Smooth muscle cell (in vitro differentiated cells): ENCODE measurements at regions not wholly inside any gene's neighbourhood (a gene's known extent, or its start where the extent isn't known, plus 50 kb on each side); places are given as distances from the start of the nearest gene placed in this dataset.

Experiments
- DNase-seq: peaks from one replicate; lab custom pipeline; 2025; ENCODE audit not compliant: unreplicated experiment; lab: John Stamatoyannopoulos, UW
- H2AFZ ChIP-seq: fragments of 200-600 bp; sonication (generic); 2 replicates; pipeline ENCODE4 v1.6.0; 2016; ENCODE audit warnings: antibody characterized with exemption, low read depth, mild to moderate bottlenecking
- H3F3A ChIP-seq: fragments of 200-600 bp; sonication (generic); 2 replicates; pipeline ENCODE4 v1.6.0; 2017; ENCODE audit warnings: antibody characterized with exemption, low read depth
- H3K27ac ChIP-seq: fragments of 200-600 bp; sonication (generic); 2 replicates; pipeline ENCODE4 v1.5.1; 2016; ENCODE audit warnings: low read depth, mild to moderate bottlenecking
- H3K27me3 ChIP-seq: fragments of 200-600 bp; sonication (generic); 2 replicates; pipeline ENCODE4 v1.6.1; 2016; ENCODE audit warnings: low read depth, mild to moderate bottlenecking
- H3K36me3 ChIP-seq: fragments of 200-600 bp; sonication (generic); 2 replicates; pipeline ENCODE4 v1.5.1; 2016; ENCODE audit warnings: low read depth
- H3K4me1 ChIP-seq: fragments of 200-600 bp; sonication (generic); 2 replicates; pipeline ENCODE4 v1.5.1; 2016; ENCODE audit warnings: low read depth
- H3K4me2 ChIP-seq: fragments of 200-600 bp; sonication (generic); 2 replicates; pipeline ENCODE4 v1.6.0; 2016; ENCODE audit warnings: mild to moderate bottlenecking
- H3K4me3 ChIP-seq: fragments of 200-600 bp; sonication (generic); 2 replicates; pipeline ENCODE4 v1.5.1; 2016; ENCODE audit warnings: mild to moderate bottlenecking
- H3K79me2 ChIP-seq: fragments of 200-600 bp; sonication (generic); 2 replicates; pipeline ENCODE4 v1.6.0; 2016; ENCODE audit warnings: low read depth, mild to moderate bottlenecking
- H3K9ac ChIP-seq: fragments of 200-600 bp; sonication (generic); 2 replicates; pipeline ENCODE4 v1.6.0; 2016; ENCODE audit warnings: low read depth
- H3K9me3 ChIP-seq: fragments of 200-600 bp; sonication (generic); replicated peaks from 2 replicates; pipeline ENCODE4 v1.5.1; 2016; ENCODE audit warnings: low read depth
- H4K20me1 ChIP-seq: fragments of 200-600 bp; sonication (generic); 2 replicates; pipeline ENCODE4 v1.6.0; 2016; ENCODE audit warnings: low read depth
- WGBS: methylation state at CpG from one replicate; pipeline ENCODE4 v1.1.7; 2016; ENCODE audit warnings: low lambda C conversion rate; 5-methylcytosine and 5-hydroxymethylcytosine counted together
- TF ChIP-seq, protein P1 (sequence below): fragments of 200-600 bp; sonication (generic); IDR thresholded peaks from 2 replicates; pipeline ENCODE4 v1.5.1; 2017; ENCODE audit warnings: borderline replicate concordance, mild to moderate bottlenecking, antibody characterized with exemption; ENCODE audit not compliant: insufficient read depth, poor library complexity, severe bottlenecking

DNA sequence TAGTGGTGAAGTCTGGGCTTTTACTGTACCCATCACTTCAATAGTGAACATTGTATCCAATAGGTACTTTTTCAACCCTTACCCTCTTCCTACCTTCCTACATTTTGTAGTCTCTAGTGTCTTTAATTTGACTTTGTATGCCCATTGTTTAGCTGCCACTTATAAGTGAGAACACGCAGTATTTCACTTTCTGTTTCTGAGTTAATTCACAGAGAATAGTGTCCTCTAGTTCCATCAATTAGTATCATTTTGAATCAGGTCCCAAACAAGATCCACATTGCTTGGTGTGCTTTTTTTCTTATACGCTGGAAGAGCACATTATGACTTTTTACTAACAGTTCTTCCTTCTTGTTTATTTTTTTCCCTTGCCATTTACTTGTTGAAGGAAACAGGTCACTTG lies 176.0 kb upstream of the WDFY3 start:
- Histone ChIP-seq H3K9ac (no peak overlapping the region), H3K79me2 (no peaks in the 10 kb centered on the region), H3F3A (no peaks in the 10 kb centered on the region), H3K27me3 (peaks cover 5% of the 10 kb centered on the region), H3K4me2 (no peak overlapping the region), H3K27ac (no peak overlapping the region), H3K9me3 (no peaks in the 10 kb centered on the region), H3K36me3 (no peaks in the 10 kb centered on the region), H4K20me1 (no peaks in the 10 kb centered on the region), H2AFZ (no peak overlapping the region), H3K4me3 (no peak overlapping the region), H3K4me1 (no peaks in the 10 kb centered on the region)
- DNase-seq, result no peak
- WGBS, result 94% methylated on average over 2 of the region's 2 CpGs
- TF ChIP-seq, protein P1, sequence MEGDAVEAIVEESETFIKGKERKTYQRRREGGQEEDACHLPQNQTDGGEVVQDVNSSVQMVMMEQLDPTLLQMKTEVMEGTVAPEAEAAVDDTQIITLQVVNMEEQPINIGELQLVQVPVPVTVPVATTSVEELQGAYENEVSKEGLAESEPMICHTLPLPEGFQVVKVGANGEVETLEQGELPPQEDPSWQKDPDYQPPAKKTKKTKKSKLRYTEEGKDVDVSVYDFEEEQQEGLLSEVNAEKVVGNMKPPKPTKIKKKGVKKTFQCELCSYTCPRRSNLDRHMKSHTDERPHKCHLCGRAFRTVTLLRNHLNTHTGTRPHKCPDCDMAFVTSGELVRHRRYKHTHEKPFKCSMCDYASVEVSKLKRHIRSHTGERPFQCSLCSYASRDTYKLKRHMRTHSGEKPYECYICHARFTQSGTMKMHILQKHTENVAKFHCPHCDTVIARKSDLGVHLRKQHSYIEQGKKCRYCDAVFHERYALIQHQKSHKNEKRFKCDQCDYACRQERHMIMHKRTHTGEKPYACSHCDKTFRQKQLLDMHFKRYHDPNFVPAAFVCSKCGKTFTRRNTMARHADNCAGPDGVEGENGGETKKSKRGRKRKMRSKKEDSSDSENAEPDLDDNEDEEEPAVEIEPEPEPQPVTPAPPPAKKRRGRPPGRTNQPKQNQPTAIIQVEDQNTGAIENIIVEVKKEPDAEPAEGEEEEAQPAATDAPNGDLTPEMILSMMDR, result no peak

DNA sequence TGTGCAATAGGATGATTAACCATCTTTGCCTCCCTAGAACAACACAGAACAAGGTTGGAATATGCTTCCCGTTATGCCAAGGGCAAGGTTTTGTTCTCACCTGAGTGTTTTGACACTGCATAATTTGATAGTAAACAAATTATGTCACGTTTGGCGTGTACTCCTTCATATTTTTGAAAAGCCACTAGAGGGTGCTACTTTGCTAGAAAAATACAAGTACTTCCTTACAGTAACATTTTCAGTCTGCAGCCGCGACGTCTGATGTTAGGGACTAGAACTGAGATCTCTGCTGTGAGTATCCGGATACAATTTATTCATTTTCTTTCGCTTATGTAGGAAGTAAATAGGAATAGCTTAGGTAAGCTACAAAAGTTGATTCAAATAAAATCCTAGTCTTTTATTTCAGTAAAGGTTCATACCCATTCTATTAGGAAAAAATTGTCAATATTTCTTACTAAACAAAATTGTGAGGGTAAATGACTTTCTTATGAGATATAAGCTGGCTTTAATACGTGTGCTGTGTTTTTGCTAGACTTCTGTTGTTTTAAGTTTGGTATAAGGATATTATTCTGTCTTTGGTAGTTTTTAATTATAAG lies 181.1 kb upstream of the WDFY3 start:
- no peaks in the 10 kb centered on the region for H4K20me1 ChIP-seq
- 14% methylated on average over 9 of the region's 9 CpGs for WGBS
- no peak overlapping the region for H3K27ac ChIP-seq
- H3K4me1 ChIP-seq, result no peaks in the 10 kb centered on the region
- TF ChIP-seq, protein P1, result peak; percentile 66
- H3K9me3 ChIP-seq, result no peaks in the 10 kb centered on the region
- no peaks in the 10 kb centered on the region for H3K36me3 ChIP-seq
- H3F3A ChIP-seq, result no peaks in the 10 kb centered on the region
- peaks cover 5% of the 10 kb centered on the region for H3K27me3 ChIP-seq
- peak overlapping the region; percentile 63 for H2AFZ ChIP-seq
- no peak for DNase-seq
- no peak overlapping the region for H3K4me3 ChIP-seq
- no peak overlapping the region for H3K9ac ChIP-seq
- H3K4me2 ChIP-seq, result peak overlapping the region; percentile 11
- H3K79me2 ChIP-seq, result no peaks in the 10 kb centered on the region

DNA sequence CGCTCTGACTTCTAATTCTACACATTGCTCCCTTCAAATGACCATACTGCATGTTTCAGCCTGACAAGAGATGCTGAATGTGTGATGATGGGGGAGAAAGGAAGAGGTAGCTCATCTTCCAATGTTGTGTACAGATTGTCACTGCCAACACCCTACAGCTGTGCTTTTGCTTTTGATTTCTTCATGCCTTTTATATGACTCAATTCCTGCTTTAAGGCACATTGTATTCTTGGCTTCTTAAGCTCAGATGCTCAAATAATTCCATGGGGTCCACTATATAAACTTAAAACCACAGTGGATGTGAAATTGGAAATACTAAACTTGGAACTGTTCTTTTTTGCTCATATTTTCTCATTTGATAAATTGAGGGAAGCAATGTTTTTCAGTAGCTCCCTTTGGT lies 183.2 kb upstream of the WDFY3 start:
- H3K4me1 ChIP-seq, result no peaks in the 10 kb centered on the region
- no peaks in the 10 kb centered on the region for H3K27me3 ChIP-seq
- H3K9me3 ChIP-seq, result no peaks in the 10 kb centered on the region
- no peaks in the 10 kb centered on the region for H4K20me1 ChIP-seq
- no peaks in the 10 kb centered on the region for H3K79me2 ChIP-seq
- H2AFZ ChIP-seq, result no peak overlapping the region
- H3K27ac ChIP-seq, result no peak overlapping the region
- no peaks in the 10 kb centered on the region for H3F3A ChIP-seq
- no peaks in the 10 kb centered on the region for H3K36me3 ChIP-seq
- no peak overlapping the region for H3K9ac ChIP-seq
- H3K4me3 ChIP-seq, result no peak overlapping the region
- DNase-seq, result no peak
- H3K4me2 ChIP-seq, result no peak overlapping the region
- 95% methylated on average over 1 of the region's 1 CpG for WGBS
- TF ChIP-seq, protein P1, result no peak

DNA sequence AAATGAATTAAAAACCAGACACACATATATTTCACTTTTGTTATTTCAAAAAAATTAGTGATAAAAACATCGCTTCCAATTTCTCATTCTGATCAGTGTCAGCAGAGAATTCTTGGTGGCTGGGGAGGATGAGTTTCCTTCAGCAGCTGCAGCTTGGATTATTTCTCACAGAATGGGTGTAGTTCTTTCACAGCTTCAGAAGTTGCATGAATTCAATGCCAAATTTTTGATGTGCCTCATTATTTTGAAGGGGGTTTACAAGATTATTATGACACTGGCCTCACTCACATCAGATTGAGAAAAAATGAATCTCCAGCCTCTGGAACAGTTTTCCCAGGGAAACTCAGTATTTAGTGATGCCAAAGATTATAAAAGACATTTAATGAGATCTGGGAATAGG lies 184.9 kb upstream of the WDFY3 start:
- Histone ChIP-seq H3K4me2 (no peak overlapping the region), H4K20me1 (no peaks in the 10 kb centered on the region), H2AFZ (no peak overlapping the region), H3K9me3 (no peaks in the 10 kb centered on the region), H3F3A (no peaks in the 10 kb centered on the region), H3K27me3 (no peaks in the 10 kb centered on the region), H3K79me2 (no peaks in the 10 kb centered on the region), H3K9ac (no peak overlapping the region), H3K27ac (no peak overlapping the region), H3K4me1 (no peaks in the 10 kb centered on the region), H3K4me3 (no peak overlapping the region), H3K36me3 (no peaks in the 10 kb centered on the region)
- TF ChIP-seq, protein P1, result no peak
- no peak for DNase-seq
- WGBS, result 97% methylated on average over 1 of the region's 1 CpG
